ENCODE measurements at regions not wholly inside any gene's neighbourhood (a gene's known extent, or its start where the extent isn't known, plus 50 kb on each side); places are given as distances from the start of the nearest gene placed in this dataset.

GRCh38 chr18:56460581-56460980, 177.8 kb downstream of the TXNL1 start:
- TF ChIP-seq CTCF (IDR thresholded peaks at IDR 0.05) (no peak), EP300 (IDR thresholded peaks at IDR 0.05) (no peak)
